ENCODE measurements at regions not wholly inside any gene's neighbourhood (a gene's known extent, or its start where the extent isn't known, plus 50 kb on each side); places are given as distances from the start of the nearest gene placed in this dataset.
"Not testable (repeated sequence)": the region's sequence is repeated elsewhere in the genome, so short reads cannot be mapped to it uniquely, and the experiment has no call there.

DNA sequence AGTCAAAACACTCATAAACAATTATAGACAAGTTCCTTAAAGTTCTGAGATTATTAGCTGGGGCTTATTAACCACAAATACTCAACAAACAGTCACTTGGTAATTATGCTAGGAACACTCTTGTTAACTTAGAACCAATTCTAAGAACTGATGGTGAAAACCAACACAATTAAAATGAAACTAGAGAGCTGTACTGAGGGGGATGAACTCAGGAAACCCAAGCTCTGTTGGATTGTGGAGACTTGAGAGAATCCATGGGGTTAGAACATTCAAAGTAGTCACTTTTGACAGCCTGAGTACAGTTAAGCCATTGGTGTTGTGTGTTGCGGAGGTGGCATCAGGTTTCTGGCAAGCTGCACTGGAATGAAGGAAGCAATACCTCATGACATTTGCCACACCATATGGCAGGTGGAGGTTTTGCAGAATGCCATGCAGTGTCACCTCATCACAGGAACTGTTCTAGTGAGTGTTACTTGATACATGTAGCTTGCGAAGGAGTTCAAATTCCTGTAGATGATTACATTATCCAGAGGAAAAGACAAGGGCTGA lies 480.9 kb upstream of the CD180 start:
- no peak for DNase-seq

DNA sequence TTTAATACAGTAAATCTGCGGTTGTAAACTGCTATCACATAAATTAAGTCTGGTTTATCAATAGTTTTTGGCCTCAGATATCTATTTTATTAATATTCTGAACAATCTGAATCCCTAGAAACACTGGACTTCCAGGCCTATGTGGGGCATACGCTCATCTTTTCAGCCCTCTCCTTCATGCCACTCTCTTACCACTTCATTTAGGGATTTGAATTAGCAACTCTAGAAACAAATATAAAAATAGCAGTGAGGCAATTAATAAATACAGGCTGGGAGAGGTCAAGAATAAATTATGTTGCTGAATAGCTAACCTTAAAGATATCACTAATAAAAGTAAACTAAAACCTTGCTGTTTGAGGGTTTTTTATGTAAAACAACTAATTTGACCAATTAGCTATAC lies 480.3 kb upstream of the CD180 start:
- no peak for DNase-seq

DNA sequence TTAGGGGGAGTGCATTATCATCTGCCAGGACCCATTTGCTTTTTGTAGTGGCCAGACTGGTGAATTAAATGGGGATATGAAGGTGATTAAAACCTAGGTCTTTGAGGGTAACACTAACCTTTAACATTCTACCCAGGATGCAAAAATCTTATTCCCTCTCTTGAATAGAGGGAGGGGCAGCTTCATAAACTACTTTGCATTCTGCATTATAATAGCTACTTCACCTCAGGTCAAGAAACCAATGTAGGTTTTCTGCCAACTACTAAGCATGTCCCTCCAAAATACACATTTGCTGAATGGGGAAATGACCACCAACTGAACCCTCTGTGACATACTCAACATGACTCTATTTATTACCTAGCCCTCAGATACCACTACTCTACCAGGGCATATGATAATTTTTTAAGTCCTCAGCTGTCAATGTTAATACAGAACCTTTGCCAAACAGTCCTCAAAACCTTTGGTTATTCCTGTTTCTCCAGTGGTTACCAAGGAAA lies 477.6 kb upstream of the CD180 start:
- DNase-seq: no peak

DNA sequence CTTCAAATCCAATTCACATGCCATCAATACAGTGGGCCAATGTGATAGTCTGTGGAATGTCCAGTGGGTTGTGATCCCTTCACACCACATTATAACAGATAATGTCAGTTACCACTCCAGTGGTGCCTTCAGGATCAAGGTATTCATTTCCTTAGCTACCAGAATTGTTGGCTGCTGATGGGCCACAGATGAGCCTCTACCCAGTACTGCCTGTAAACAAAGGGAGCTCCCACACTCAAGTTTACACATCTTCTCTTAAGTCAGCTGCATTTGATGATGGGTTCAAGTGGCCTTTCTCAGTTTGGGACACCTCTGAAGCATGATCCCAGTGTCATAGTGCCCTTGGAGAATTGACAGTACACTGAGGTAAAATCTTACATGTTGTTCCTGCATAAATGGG lies 477.0 kb upstream of the CD180 start:
- no peak for DNase-seq

DNA sequence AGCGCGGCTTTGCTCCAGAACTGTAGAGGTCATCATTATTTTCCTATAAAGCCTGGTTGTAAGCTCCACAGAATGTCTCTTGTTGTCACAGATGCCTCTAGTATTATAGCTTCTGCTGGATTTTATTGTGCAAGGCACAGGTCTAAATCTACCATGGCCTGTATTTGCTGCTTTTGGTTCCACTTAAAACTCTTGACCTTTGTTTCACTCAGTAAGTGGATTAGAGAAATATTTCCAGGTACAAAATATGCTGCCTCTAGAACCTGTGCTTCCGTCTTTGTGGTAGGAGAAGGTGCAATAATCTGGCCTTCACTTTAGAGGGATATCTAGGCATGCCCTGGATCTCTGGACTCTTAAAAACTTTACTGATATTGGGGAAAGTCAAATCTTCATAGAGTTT lies 476.6 kb upstream of the CD180 start:
- no peak for DNase-seq

DNA sequence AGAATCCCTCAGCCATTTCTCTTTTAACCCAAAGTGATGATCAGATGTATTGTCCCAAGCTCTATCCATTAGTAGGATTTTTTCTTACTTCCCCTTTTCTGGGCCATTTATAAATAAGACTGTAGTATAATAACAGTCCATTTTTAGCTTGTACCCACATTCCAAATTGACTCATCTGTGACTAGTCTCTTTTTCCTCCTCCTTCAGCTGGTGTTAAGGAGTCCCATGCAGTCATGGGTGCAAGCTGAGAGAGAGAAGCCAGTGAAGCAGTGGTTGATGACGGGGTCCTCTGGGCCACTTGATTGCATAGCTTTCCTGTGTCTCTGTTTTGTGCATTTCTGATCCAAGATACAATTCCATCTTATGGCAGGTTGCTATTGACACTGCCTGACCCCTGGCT lies 476.0 kb upstream of the CD180 start:
- no peak for DNase-seq

DNA sequence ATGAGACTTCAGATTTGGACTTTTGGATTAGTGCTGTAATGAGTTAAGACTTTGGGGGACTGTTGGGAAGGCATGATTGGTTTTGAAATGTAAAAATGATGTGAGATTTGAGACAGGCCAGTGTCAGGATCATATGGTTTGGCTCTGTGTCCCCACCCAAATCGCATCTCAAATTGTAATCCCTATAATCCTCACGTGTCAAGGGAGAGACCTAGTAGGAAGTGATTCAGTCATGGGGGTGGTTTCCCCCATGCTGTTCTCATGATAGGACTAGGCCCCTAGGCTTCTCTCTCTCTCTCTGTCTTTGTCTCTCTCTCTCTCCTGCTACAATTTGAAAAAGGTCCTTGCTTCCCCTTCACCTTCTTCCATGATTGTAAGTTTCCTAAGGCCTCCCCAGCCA lies 473.3 kb upstream of the CD180 start:
- DNase-seq: no peak

DNA sequence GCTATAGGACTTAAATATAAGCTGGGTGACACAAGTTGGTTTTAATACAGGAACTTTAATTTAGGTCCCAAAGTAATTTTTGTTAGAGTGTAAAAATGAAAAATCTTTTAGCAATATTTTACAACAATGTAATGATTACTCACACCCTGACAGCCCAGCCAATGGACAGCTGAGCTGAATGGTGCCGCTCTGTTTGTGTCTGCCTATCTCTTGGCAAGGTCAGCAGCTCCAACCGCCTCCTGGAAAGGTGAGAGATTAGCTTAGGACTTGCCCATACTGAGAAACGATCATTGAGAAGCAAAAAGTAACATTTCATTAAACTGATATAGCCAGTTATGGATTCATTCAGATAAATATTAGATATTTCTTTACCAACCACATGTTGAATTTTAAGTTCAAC lies 463.6 kb upstream of the CD180 start:
- DNase-seq: no peak

DNA sequence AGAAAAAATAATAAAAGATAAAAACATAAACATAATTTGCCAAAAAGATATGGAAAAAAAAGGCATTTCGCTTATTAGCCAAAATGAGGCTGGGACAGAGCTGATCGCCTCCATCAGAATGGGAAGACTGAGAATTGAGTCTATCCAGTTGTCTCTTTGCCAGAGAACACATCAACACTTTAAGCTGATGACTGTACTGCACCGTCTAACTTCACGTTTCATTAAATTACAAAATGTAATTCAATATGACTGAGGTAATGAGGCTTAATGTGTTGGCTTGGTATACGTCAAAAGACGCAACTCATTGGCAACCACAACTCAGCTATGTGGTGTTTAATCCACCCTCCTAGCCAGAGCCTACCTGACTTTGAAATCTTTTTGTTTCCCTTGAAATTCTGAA lies 462.7 kb upstream of the CD180 start:
- no peak for DNase-seq

DNA sequence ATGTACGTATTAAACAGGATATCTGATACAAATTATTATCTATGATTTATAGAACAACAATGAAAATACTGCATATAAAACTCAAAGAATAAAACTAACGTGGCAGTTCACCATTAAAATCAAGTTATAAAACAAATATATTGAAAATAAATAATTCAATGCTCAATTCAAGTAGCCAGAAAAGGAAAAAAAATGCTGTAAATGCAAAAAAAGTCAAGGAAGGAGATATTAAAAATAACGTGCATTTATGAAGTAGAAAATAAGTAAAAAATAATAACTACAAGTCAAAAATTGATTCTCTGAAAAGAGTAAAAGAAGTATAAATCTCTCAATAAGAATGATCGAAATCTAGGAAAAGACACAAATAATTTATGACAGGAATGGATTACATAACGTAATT lies 460.5 kb upstream of the CD180 start:
- no peak for DNase-seq

DNA sequence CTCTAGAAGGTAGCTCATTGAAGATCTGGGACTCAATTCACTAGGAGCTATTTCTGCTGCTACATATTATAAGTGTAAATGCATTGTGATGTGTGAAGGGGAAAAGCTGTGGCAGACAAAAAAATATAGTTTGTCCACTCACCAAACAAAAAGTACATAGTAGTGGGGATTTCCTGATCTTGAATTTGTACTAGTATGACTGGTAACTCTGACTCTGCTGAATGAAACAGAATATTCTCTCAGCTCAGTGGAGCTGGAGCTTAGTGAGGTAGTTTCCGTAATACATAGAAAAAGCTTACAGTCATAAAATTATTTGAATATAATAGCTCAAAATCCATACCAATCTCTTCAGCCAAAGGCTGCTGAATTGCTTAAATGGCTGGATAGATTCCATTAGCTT lies 455.6 kb upstream of the CD180 start:
- DNase-seq: no peak

DNA sequence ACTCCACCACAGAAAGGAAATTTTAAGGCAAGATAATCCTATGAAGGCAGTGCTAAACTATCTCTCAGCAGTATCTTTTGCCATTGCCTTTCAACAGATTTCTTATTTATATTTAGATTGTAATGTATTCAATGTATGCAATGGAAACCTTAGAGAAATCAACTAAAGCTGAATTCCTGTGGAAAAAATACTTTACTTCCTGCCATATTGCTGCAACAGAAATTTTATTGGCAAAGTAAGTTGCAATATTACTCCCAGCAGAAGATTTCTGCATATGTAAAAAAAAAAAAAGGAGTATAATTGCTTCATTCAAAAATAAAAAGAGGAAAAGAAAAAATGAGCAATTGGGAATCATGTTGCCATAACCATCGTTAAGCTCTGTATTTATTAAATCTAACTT lies 454.6 kb upstream of the CD180 start:
- no peak for DNase-seq

DNA sequence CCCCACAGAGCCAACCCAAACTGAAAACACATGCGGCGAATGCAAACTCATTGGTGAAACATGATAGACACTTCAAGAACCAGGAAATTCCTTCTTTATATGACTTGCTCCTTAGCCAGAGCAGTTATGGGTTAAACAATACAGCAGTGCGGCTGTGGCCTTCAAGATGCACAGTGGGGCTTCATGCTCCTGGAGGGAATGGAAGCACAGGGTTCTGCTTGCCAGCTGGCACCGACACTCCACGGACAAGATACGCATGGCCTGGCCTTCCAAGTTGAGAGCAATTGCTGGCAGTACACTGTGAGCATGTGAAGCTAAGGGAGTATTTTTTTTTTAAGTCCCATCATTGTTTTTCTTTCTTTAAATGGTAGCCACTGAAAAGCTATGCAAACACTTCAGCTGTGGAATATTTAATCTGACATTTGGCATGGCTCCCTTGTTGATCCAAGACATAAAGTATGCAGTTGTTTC lies 451.6 kb upstream of the CD180 start:
- DNase-seq: no peak

DNA sequence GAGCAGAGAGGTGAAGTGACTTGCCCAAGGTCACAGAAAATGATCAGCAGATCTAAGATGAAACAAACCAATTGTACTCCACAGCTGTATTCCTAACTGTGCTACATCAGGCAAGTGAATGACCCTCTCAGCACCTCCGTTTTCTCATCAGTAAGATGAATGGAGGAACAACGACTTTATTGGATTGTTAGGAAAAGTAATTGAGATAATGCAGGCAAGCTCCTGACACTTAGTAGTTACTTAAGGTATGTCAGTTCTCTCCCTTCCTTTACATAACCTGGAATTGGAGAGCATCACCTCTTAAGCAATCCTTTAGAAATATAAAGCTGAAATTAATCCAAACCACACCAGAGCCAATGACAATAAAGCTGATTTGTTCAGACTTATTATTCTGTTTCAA lies 451.2 kb upstream of the CD180 start:
- DNase-seq: no peak

DNA sequence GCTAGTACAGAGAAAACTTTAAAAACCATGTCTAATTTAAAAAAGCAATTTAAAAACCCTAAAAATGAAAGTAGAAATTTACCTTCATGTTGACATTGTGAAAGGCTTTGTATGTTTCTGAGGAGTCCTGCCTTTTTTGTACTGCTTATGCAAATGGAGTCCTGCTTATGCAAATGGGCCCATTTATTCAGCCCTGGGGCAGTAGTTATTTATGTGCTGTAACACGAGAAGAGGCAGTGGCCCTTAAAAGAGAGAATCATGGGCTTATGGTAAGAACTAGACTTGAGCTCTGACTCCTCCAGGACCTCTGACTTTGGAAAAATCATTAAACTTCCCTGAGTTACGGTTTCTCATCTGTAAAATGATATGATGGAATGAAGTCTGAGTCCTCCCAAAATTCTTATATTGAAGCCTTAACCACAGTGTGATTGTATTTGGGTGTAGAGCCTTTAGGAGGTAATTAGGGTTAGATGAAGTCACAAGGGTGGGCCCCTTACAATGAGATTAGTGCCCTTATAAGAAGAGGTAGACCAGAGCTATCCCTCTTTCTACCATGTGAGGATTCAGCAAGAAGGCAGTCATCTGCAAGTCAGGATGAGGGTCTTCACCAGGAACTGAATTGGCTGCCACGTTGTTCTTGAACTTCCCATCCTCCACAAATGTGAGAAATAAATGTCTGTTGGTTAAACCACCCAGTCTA lies 447.8 kb upstream of the CD180 start:
- no peak for DNase-seq

DNA sequence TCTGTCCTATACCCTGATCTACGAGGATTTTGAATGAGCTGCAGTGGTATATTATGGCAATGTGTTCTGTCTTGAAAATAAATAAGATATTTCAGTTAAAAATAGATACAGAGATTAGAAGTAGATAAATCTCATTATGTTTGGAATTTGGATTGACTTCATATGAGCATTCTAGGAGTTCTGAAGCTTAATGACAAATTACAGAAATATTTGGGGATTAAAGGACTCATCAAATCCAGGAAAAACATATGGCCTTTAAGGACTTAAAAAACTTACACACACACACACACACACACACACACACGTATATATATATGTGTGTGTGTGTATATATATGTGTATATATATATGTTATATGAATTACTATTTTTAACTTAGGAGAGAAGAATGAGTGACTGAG lies 446.9 kb upstream of the CD180 start:
- no peak for DNase-seq

DNA sequence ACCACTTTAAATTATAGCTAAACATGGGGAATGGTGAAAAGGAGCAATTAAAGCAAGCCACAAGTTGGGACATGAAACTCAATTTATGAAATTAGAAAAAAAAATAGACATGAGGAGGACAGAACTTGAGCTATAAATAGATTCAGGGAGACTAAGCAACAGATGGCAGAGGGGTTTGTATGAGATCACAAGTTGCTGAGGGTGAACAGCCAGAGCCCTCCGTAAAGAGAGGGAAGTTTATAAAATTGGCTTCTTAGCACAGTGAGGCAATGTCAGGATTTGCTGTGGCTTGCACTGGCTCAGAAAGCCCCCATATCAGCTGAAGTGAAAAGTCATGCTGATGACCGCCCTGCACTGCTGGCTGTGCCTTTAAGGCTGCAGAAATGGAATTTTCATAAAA lies 443.4 kb upstream of the CD180 start:
- DNase-seq: no peak

DNA sequence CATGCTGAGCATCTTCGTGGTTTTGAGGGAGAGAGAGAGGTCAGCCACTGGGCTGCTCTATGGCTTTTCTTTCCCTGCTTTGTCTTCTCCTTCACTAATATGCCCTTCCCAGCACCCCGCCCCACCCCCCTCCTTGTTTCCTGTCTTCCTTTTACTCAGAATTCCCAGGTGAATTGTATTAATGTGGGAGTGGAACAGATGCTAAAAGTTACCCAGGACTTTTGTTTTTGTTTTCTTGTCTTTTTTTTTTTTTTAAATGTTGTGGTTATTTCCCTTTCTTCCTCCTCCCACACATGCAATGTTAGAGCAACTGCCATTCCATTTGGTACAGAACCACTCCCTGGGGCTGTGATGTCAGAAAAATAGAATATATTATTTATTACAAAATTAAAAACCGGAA lies 442.7 kb upstream of the CD180 start:
- no peak for DNase-seq

DNA sequence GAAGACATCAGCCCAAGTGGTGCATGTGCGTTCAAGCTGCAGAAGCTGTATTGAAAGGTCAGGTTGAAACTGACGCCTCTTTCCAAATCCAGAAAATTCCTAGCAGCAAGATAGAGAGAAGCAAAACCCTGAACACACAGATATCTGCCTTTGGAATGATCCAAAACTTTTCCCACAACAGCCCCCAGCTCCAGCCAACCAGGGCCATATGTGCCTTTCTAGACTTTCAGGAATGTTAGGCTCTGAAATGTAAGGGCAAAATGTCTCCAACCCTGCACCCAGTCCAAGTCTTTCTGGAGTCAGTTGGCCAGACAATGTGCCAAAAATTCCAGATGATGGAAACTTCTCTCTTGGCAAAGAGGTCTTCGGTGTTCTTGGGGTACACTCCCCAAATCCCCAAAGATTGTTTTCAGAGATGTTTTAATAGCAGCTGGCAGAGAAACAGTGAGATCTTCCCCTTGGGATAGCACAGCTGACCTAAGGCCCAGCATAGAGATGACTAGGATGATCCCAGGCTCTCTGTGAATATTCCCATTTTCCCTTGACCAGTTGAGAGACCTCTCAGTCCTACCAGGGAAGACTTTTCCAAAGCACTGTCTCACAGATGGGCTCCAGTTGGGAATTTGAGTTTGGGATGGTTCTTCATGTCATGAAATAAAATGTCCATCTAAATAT lies 440.4 kb upstream of the CD180 start:
- no peak for DNase-seq

DNA sequence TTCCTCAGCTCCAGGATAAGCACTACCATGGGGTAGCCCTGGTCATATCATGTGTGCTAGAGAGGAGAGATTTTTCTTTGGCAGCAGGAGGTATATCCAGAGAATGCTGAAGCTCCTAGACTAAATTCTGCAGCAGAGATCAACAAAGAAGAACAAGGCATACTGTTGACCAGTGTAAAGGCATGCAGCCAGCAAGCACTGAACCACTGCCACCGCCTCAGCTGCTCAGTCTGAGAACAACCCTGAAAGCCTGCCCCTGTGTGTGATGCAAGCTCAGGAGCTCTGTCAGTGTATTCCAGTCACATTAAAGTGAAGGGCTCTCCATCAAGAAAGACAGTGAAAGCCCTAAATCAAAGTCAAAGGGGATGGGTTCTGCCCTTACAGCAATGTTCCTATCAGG lies 439.5 kb upstream of the CD180 start:
- DNase-seq: no peak

DNA sequence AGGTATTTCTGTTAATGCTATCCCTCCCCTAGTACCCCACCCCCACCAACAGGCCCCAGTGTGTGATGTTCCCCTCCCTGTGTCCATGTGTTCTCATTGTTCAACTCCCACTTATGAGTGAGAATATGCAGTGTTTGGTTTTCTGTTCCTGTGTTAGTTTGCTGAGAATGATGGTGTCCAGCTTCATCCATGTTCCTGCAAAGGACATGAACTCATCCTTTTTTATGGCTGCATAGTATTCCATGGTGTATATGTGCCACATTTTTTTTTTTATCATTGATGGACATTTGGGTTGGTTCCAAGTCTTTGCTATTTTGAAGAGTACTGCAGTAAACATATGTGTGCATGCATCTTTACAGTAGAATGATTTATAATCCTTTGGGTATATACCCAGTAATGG lies 430.5 kb upstream of the CD180 start:
- DNase-seq: not testable (repeated sequence)

DNA sequence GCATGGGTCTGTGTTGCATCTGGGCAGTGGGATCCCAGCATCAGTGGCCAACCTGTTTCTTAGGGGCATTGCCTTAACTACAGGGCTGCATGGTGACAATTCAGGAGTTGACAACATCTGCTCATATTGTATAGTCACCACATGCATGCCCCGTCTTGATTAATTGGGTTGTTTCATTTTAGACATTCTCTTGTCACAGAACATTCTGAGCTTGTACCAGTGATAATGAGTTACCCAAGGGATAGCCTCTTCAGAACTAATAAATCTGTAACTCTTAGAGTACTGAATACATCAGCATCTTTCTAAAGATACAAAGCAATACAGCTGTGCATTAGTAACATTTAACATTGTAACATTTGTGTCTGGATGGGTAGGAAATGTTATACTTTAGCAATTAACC lies 426.5 kb upstream of the CD180 start:
- DNase-seq: no peak

DNA sequence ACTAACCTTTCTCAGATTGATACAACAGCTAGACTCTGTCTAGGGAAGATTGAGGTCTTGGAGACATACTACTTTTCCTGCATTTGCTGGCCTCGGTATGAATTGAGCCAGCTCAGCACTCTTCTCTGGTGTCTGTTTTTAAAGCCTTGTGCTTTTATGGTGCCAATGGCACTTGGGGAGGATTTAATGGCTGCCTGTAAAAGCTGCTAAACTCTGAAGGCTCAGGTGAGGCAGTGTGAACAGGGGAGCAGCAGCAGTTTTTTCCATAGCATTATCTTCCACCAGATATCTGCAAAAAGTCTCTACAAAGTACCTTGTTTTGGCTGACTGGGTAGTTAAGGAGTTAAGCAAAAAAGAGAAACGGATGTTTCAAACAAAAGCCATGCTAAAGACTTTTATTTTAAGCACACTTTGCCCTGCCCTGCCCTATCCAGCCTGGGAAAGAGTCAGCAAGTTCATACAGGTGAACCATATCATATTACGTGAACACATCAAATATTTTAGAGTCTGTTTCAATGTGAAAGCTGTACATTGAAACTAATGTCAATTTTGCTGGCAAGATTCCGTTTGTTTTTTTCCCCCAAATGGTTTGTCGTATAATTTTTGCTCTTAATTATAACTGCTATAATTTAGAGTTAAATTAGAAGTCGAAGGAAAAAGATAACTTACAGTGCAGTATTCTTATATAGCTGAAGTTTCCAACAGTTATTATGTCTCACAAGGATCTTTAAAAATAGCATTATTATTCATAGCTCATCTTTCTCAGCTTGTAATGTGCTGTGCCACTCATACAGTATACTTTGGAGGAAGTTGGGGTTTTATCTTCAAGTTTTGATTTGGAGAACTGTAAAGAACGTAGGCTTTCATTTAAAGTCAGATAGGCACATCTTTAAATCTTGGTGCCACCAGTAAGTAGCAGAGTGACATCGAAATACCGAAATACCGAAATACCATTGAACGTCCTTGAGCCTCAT lies 424.1 kb upstream of the CD180 start:
- no peak for DNase-seq
